NAMALWA (cell line): ENCODE measurements at regions not wholly inside any gene's neighbourhood (a gene's known extent, or its start where the extent isn't known, plus 50 kb on each side); places are given as distances from the start of the nearest gene placed in this dataset.

Source experiments
- DNase-seq: peaks from one replicate; pipeline ENCODE4 v3.0.0-alpha.2; 2015; ENCODE audit warnings: low spot score

DNA sequence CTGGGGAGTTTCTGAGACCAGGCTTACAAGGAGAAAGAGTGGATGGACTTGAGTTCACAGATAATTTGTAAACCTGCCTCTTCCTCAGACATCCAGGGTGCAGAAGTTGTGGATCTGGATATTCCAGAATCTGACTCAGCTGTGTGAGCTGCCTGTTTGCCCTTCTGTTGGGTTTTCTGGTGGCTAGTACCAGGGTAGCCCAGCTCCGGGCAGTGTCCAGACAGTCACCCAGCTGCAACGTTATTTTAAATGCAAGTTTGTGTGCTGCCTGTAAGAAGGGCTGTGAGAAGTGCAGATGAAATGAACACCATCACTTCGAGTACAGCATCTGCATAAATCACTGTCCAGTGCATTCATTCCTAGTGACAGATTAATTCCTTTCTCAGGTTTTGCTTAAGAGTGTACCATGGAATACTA lies 1053.0 kb downstream of the TUSC7 start:
- DNase-seq = no peak

DNA sequence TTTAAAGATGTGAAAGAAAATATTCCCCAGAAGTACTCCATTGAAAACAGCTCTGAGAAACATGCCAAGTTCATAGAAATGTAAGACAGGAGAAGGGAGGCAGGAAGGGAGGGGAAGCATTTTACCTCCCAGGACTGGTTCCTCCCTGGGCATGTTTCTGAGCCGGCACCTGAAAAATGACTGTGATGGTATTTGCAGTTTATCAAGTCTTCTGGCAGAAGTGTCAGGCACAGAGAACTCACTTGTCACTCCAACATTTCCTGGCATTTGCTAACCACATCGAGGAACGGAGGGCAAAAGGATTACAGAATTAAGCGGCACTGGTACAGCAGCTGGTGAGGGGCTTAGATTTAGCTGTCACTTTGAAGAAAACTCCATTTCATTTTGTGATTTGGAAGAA lies 1054.0 kb downstream of the TUSC7 start:
- DNase-seq = no peak

DNA sequence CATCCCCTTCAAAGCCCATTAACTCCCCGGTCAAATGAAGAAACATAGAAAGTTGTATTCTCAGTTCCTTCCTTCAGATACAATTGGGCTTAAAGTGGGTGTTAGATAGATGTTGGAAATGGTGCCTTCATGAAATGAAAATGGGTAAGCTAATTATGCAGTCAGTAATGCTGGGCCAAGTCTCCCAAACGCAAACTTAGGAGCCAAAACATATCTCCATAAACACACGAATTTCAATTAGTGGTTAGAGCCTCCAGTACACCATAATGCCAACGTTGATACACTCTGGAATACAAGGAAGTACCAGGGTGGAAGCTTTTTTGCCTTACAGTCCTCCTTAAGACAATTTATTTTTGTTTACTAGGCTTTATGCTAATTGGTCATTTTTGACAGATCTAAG lies 1059.0 kb downstream of the TUSC7 start:
- DNase-seq = no peak

DNA sequence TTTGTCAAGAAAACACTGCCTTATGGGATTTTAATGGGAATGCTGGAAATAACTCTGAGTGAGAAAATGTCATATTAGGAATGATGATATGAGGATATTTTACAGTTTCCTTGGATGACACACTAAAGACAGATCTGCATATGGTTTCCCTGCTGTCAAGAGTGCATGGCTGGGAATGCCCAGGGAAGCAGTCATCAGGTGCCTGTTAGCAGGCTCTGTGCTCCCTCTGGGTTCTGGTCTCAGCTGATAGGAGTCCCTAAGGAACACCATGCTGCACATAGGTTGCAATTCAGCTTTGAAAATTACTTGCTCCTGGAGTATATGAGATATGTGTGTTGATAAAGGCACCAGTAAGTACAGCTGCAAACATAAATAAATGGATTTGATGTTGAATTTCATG lies 1064.6 kb downstream of the TUSC7 start:
- no peak for DNase-seq

DNA sequence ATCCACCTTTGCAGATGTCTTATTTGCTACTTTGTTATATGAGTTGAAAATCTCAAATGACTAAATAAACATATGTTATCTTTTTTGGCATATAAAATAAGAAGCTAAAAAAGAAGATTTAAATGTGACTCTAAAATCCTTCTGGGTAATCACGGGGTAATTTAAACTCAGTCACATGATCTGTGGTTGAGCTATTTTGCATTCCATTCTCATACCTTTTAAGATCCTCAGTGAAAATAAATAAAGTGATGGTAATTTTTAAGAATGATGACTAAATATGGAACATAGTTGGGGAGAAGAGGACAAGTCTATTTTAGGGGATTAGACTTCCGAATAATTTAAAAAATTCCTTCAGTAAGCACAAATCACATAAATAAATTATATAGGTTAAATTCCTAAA lies 1076.8 kb downstream of the TUSC7 start:
- DNase-seq = no peak

DNA sequence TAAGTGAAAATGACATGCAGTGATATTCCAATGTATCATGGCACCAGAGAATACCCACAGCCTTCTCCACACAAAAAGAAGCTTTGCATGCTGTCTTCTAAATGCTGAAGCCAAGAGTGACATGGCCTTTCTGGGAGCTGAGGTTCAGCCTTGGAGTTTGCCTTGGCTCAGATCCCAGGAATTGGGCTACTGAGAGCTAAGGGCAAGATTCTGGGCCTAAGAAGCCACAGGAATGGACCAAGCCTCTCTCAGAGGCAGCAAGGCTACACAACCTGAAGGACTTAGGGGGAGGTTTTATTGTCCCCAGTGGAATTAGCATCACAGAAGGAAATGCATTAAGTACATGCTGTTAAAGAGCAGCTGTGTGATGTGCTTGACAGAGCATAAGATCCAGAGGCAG lies 1078.5 kb downstream of the TUSC7 start:
- DNase-seq = no peak

DNA sequence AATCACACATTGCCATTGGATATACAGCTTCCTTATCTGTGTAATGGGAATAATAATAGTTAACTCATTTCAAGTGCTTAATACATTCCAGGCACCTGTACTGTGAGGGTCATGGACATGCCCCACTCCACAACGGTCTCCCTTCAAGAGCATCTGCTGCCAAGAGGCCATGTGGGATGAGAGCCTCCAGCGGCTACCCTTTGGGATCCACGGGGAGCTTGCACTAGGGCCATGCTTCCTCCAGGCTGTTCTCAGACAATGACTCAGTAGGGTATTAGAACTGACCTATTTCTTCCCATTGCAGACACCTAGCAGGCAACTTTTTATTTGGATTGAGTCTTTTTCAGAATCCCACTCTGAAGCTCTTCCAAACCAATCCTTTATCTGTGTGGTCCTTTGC lies 1078.9 kb downstream of the TUSC7 start:
- no peak for DNase-seq

DNA sequence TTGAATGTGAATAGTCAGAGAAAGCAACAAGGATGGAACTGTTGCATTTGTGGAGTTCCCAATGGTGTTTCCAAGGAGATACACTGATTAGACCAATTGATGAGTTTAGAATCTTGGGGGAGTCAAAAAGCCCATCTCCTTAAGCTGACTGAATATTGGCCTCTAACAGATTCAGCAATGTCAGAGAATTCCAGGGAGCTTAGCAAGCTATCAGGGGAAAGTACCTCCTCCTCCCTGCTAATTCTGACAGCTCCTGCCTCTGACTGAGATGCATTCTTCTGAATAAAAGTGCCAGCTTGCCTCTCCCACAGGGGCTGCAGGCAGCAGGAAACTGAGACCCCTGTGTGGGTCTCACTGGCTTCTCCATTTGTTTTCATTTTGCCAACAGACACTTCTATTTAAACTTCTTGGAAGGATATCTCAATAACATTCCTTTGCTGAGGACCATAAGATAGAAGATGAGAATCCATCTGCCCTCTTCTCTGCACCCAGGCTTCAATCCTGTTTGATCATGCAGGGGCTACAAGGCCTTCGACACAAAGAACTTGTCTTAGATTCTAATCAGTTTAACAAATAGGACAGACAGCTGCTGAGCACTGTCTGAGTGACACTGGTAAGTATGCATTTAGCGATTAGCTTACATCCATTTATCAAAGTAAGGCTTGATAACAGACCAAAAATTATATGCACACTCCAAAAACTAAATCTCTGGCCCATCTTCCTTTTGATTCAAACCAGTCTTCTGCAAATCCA lies 1080.8 kb downstream of the TUSC7 start:
- no peak for DNase-seq

DNA sequence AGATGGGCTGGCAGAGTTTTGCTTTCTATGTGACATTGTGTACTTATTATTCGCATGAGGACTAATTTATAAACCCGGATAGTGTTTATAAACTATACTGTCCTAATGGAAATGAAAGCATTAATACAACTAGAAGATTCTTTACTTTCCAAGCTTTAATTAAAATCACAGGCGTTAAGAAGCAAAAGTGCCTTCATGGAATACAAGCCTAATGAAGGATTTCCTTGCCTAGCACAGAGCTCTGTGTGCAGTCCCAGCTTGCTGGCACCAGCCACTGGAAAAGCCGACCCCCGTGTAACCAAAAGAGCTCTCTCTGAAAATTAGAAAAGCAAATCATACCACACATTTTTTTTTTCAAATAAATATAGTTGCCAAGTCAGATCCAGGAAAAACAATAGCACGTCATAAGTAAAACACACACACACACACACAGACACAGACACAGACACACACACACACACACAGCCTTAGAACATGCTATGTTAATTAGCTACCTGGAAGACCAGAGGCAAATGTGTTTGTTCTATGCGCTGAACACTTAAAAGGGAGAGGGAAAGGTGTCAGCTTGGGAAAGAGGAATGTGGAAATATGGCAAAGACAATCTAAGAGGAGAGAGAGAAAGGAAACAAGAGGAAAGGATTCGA lies 1084.2 kb downstream of the TUSC7 start:
- no peak for DNase-seq

DNA sequence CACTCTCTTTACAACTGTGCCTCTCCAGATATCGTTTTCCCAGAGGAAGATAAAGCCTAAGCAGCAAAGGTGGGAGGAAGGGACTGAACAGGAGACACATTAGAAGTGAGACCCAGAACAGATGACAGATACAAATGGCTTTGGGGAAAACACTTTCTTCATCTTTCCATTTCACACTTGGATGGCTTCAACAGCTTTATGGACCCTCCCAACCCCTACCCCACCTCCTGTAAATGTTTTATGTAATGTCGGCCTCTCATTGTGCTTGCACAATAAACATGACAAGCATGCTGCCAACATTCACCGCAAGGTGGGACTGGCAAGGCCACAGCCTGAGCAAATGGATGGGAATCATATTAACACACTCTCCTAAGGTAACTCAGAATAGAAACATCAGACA lies 1088.6 kb downstream of the TUSC7 start:
- DNase-seq = no peak

DNA sequence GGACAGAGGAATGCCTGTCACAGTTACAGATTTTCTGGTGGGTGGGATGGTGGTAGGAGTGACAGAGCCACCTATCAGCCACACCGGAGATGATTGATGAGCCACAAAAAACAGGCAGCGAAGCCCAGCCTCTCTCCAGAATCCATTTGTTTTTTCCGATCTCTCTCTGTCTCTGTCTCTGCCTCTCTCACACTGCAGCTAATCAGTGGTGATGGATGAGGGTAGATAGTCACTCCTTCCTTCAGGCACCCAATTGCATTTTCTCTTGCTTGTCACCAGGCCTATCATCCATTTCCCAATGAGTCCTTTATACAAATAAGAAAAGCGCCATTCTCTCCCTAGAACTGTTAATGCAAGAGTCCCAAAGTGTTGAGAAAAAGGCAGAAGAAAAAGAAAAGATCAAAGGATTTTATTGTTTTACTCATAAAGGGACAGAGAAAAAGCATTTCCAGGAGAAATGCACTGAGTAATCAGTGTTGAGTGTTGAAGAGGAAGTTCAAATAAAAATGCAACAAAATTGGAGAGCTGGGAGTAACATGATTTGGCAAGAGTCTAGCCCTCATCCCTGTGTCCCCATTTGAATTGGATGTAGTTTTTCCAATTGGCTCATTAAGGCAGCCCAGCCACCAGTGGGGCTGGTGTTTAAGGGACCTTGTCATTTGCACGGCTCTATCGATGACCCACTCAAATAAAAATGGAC lies 1089.3 kb downstream of the TUSC7 start:
- DNase-seq = no peak

DNA sequence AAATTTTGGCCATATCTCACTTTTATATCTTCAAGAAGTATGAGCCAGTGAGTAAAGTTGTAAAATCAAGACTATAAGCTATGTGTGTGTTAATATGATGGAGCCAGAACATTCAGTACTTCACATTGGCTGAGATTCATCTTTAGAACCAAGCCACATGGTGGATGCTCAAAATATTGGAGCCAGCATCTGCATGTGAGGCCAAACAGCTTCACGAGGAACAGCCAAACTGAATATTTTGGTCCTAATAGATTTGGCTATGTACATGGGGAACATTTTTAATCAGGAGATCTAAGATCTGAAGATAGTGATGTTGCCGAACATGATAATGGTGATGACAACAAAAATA lies 1089.8 kb downstream of the TUSC7 start:
- no peak for DNase-seq

DNA sequence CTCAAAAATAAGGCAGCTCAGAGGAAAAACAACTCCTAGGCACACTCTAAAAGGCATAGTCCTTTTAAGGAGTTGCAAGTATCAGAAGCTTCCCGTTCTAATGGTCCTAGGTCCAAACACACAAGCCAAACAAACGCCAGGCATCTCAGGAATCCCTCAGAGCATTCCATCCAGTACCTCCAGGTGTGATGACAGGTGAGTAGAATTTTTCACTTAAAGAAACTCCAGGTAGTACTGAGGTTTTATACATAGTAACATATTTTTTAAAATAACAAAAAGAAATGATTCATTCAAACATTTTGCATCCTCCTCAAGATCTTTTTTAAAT lies 1092.3 kb downstream of the TUSC7 start:
- no peak for DNase-seq

DNA sequence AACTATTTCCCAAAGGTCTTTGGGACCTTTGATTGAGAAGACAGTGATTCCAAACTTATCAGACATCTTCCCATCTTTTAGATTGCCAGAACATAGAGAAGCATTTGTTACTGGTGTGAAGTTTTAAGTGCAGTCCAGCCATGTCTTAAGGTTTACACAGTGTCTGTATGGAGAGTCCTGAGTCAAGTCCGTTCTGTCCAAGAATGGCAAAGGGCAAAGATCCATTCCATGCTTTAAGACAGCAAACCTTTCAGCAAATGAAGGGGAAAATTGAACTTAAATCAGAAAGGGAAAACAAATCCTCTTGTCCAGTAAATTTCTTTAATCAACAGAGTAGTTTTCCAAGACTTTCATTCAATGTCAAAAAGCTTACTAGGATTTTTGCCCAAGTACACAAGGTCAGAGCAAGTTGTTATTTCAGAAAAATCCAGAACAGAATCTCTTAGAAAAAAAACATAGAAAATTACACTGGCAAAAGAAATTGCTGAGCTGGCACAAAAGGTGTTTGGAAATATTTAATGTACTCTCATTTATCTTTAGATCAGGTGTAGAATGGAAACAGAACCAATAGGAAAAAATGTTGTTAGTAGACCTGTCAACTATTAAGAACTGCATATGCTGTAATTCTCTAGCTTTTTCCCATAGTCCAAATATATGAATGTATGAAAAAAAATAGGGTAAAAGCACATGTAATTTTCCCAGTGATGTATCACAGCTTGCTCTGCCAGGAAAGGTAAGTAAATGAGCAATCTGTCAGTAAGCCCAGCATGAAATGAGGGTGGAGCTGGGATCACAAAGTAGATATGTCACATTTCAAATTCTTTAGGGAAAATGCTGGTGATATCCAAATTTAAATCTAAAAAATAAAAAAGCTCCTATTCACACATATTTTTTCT lies 1099.9 kb downstream of the TUSC7 start:
- DNase-seq = no peak

DNA sequence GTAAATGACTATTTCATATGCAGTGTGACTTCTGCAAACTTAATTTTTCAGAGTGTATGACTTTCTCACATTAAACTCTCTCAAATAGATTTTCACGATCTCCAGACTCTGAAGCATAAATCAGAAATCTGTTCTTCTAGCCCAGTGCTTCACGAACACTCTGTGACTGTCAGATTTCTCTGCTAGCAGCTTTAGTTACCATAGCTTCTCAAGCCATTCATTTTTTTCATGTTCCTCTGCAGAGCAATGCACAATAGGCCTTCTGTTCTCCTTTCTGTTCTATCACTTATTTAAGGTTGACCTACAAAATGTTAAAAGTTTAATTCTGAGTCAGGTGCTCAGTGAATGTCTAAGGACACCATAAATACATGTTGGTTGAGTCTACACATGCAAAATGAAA lies 1102.2 kb downstream of the TUSC7 start:
- no peak for DNase-seq

DNA sequence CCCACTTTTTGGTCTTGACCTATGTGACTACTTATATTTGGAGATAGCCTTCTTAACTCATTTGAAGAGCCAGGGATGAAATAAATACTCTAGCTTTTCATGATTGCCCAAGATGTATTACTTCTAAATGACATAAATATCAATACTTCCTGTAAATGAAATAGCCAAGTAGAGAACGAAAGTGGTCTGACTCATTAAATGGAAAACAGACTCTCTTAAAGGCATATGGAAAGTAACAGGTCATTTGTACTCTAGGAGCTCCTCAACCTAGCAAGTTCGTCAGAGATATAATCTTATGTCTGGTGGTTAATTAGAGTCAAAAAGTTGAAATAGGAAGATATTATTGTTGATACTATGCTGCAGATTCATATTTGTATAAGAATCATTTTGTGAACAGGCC lies 1105.4 kb downstream of the TUSC7 start:
- DNase-seq = no peak

DNA sequence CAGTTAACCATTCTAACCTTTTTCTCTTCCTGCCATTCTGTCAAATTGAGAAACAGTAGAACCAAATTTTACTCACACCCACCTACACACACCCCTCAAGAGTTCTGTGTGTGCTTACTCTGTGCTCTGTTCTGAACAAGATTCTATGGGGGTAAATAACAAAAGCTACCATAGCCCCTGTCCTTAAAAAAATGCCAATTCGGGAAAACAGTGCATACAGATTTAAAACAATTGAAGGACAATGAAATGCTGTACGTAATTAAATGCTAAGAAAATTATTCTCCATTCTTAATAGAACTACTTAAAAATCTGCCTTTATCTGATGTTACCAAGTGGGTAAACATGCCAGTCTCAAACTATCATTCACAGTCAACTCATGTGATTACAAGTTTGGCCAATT lies 1107.5 kb downstream of the TUSC7 start:
- DNase-seq = no peak

DNA sequence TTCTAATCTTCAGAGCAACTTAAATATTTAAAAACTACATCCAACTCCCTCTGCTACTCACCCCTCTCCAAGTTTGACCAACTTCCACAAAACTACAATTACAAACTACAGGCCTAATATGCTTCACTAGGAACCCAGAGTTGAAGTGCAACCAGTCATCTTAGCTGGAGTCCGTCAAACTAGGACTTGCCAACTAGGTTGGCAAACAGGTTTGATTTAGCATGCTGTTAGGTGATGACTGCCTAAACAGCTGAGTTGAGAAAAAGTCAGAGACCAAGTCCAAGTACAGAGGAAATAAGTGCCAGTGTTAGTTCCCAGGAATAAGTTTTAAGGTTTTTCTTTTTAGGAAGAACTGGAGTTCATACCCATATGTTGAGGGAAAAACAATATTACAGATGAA lies 1109.0 kb downstream of the TUSC7 start:
- no peak for DNase-seq

DNA sequence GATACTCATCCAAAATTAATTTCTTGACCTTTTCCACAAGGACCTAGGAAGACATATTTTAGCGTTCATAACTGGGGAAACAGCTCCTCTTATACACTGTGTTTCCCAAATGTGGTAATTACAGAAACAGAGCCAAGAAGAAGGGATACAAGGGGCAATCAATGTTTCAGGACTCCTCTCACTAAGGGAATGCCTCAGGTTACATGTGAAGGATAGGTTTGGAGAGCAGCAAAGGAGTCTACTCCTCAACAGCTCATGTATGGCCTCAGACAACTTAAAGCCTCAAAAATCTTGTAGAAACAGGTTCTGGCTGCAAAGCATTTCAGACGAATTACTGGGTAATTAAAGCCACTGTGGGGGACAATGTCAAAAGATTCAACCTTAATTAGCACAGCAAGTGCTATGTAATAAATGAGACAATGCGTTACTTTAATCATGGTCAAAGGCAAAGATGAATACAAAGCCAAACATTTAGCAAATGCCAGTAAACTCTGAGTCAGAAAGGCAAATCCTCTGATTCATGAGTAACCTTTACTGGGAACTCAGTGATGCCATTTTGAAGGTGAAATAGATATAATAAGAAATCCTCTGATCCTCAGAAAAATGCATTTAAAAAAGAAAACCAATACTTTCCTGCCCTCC lies 1111.2 kb downstream of the TUSC7 start:
- no peak for DNase-seq

DNA sequence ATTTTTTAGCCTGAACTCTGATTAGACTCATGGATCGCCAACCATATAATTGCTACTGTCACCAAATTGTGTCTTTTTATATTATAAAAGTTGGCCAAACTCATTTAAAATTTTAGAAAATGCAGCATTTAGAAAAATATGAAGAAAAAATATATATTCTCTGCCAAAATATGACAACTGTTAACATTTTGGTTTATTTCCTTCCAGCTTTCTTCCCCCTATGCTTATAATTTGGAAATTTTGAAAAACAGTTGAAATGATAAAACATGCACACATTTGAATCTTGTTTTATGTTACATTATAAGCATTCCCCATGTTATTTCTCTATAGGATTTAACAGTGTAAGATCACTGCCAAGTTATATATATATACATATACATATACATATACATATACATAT lies 1112.8 kb downstream of the TUSC7 start:
- no peak for DNase-seq

DNA sequence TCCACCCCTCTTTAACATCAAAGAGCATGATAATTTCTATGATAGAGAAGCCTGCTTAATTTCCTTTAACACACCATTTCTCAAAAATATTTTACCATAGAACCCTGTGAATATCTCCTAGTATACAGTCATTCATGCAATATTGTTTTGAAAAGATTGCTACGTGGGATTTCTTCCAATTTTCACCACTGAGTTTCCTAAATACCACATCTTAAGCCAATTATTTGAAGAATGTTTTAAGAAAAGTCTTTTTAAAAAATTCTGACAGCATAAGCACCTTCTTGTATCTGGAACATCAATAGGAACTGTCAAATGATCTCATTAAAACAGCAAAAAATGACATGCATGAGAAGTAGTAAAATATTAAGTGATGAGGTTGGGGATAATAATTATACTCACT lies 1126.7 kb downstream of the TUSC7 start:
- no peak for DNase-seq

DNA sequence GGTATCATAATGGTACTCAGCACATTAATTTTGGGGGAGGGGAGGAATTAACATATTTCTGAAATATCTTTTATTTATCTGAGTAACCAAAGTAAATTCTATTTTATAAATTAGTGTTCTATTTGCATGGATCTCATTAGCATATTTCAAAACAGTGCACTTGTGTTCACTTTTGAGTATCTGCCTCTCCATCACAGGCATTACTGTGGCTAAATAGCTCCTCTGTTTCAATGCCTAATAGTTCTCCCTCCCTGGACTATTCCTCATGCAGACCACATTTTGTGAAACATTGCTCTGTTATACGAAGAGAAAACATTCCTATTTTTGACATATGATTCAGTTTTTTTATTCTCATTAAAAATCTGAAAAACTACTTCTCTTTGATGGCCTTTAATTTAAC lies 1127.8 kb downstream of the TUSC7 start:
- no peak for DNase-seq
